ENCODE measurements at regions not wholly inside any gene's neighbourhood (a gene's known extent, or its start where the extent isn't known, plus 50 kb on each side); places are given as distances from the start of the nearest gene placed in this dataset.

- TF ChIP-seq, protein P1, sequence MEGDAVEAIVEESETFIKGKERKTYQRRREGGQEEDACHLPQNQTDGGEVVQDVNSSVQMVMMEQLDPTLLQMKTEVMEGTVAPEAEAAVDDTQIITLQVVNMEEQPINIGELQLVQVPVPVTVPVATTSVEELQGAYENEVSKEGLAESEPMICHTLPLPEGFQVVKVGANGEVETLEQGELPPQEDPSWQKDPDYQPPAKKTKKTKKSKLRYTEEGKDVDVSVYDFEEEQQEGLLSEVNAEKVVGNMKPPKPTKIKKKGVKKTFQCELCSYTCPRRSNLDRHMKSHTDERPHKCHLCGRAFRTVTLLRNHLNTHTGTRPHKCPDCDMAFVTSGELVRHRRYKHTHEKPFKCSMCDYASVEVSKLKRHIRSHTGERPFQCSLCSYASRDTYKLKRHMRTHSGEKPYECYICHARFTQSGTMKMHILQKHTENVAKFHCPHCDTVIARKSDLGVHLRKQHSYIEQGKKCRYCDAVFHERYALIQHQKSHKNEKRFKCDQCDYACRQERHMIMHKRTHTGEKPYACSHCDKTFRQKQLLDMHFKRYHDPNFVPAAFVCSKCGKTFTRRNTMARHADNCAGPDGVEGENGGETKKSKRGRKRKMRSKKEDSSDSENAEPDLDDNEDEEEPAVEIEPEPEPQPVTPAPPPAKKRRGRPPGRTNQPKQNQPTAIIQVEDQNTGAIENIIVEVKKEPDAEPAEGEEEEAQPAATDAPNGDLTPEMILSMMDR (conservative IDR thresholded peaks at IDR 0.05; ENCODE audit: low read depth, low read length), result no peak
- TF ChIP-seq EZH2 (IDR thresholded peaks at IDR 0.05; ENCODE audit: low read length, unreplicated experiment), result no peak
These were observed 62.0 kb upstream of the STEAP4 start for GRCh38 chr7:88368686-88369085.
